AML-193 (cell line): ENCODE measurements at regions not wholly inside any gene's neighbourhood (a gene's known extent, or its start where the extent isn't known, plus 50 kb on each side); places are given as distances from the start of the nearest gene placed in this dataset.

Experiments used
- DNase-seq, 2 experiments: peaks; one replicate each; lab custom pipeline; 2025; lab: John Stamatoyannopoulos, UW

DNA sequence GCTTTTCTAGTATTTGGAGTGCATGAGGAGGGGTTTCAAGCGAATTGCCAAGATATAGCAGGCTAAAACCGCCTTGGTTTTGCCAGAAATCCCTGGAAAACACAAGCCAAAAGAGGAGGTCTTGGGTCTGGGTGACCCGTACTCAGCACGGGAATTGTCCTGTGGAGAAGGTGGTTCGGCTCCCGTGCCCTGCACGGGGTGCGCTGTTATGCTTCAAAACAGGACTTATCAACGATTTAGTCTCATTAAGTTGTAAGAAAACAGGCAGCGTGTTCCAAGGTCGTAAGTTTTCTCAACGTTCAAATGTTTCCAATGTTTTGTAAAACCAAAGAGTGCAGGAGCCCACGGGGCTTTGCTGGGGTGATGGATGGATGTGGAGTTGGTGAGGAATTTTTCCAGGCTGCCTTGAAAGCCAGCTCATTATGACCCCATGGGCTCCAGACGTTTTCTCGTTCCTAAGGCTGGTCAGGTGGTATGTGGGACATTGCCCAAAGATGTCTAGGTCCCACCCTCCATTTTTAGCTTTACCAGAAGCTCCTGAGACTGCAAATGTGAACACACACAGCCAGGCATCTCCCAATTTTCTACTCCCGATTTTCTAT is 75.4 kb upstream of the CLDN14 start:
- DNase-seq, result no peak

DNA sequence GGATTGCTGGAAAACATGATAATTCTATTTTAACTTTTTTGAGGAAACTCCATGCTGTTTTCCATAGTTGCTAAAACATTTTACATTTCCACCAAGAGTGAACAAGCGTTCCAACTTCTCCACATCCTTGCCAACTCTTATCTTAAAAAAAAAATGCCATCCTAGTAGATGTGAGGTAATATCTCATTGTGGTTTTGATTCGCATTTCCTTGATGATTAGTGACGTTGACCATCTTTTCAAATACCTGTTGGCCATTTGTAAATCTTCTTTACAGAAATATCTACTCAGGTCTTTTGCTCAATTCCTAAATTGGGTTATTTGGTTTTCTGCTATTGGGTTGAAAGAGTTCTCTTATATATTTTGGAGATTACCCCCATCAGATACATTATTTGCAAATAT is 77.4 kb upstream of the CLDN14 start:
- DNase-seq, result no peak

DNA sequence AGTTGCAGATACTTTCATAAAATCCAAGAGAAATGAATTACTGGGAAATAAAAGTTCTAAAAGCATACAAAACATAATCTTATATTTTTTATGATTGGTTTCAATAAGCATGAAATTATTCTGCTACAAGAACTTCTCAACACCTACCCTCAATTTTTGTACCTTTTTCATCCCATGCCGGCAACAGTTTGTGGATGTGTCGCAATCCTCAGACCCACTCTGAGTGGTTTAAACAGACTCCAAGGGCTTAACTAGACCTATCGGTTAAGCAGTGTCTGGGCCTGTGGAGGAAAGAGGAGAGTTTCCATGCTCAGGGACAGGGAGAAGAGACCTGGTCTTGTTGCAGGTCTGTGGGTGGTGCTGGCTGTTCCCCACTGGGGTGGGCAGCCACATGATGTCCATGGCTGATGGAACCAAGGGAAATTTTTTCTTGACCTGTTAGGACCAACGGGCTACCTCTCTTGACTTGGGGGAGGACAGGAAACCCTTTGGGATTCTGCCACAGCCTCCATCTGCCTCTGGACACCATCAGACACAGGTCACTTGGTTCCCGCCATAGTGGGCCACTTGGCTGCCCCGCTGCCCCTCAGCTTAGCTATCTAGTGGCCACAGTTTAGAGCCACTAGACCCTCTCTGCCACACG is 81.1 kb upstream of the CLDN14 start:
- DNase-seq, result no peak

DNA sequence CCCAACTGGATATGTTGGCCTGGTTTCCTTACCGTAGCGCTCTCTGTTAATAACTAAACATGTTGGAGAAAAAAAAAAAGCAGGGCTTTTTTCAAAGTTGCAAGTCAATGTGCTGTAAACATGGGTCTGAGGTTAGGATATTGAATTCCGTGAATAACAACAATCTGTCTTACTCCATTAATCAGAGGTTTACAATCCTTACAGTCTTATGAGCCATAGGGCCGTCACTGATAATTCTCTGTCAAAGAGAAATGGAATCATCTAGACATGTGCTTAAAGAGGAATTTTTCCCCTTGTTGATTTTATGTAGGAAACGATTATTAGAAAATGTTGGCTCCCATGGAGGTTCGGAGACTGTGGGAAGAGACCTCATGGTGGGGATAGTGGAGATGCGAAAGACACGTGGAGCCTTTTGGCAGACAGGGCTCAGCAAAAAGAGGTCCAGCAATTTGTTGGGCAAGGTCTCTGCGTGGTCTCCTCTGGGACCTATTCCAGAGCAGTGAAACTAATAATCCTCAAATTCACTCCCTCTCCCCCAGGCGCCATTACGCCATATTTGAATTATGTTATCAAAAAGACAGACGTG is 83.5 kb upstream of the CLDN14 start:
- no peak for DNase-seq

DNA sequence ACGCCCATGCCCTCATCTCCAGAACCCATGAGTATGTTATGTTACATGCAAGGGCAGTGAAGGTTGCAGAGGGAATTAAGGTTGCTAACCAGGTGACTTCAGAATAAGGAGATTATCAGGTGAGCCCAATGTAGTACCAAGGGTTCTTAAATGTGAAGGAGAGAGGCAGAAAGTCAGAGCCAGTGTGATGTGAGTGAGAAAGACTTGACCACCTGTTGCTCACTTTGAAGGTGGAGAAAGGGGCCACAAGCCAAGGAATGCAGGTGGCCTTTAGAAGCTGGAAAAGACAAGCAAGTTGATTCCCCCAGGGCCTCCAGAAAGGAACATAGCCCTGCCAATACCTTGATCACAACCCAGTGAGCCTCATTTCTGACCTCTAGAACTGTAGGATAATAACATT is 84.7 kb upstream of the CLDN14 start:
- DNase-seq, result no peak

DNA sequence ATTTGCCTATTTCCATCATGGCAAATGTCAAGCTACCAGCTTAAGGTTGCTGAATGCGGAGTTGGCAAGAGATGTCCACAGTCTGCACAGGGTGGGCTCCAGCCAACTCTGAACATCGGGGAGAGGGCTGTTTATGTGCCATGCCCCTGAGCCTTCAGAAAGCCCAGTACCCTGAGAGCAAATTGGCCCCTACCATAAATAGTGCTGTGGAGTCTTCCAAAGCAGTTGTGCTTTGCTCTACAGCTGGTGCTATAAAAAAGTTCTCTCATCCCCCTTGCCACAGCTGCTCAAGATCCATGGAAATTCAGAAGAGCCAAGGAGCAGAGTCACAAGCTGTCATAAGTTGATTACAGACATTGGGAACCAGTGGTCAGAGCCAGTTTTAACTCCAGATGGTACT is 85.6 kb upstream of the CLDN14 start:
- no peak for DNase-seq

DNA sequence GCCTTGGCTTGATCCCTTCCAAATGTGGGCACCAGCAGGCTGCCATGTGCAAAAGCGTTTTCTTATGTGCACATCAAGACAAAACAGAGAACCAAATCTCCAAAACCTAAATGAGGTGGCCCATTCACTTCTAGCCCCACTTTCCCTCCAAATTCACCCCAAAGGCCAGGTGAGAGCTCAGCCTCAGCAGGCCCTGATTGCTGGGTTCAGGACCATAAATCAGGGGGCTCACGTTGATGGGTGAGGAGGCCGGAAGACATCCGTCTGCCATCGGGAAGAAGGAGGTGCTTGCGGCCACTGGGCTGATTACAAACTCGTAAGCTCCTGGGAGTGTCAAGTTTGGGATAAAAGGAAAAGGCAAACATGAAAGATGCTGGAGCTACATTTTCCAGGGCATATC is 86.7 kb upstream of the CLDN14 start:
- no peak for DNase-seq

DNA sequence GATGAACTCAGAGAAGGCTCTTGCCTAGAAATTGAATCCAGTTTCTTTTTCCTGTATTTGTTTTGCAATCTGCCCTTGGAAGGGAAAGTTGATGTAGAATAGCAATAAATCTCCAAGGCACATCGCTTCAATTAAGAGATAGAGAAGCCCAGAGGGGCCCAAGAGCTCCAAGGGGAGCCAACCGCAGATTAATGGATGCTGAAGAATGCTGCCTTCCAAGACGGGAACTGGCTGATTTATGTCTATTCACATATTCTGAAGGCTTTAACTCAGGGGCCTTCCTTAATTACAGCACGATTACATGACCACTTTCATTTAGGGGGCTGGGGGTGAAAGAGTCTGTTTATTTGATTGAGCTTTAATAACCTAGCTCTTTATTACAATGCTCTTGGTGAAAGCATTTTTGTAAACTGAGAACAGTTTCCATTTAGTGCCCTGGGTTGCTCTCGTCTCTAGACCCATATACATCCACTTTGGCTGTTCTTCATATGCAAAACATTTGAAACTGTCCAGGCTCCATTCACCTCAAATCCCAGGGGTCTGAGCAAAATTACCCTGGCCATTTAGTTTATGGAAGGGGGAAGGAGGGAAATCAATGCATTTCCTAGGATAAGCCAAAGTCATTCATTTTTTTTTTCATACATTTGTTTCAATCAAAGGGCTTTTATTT is 87.4 kb upstream of the CLDN14 start:
- no peak for DNase-seq

DNA sequence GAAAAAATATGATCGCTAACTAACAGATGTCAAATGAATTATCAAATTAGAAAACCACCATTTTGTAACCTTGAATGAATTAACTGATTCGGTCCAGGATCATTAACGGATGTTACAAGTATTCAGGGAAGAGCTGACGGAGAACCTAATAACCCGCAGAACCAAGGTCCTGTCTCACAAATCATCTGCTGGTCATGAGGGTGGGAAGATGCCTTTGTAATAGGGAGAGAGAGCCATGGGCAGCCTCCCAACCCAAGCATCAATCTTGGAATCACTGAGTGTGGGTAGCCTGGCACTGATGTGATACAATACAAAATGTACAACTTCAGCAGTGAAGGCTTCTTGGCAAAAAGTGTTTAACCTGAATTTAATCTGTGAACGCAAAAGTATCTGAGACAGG is 89.6 kb upstream of the CLDN14 start:
- DNase-seq, result no peak

DNA sequence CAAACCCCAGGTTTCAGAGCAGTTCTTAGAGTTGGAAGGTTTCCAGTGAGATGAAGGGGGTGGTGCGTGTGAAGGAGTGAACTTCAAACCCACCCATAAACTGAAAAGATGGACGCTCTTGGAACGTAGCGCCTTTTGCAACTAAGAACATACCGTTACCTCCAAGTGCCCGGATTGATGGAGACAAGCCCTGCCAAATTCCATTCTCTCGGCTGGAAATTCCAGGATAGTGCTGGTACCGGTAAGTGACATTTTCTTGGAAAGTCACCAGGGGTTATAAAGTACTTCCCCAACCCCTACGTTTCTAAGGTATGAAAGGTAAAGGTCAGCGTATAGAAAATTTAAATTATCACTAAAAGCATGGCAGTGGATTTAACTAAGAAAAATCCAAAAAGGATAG is 91.6 kb upstream of the CLDN14 start:
- no peak for DNase-seq

DNA sequence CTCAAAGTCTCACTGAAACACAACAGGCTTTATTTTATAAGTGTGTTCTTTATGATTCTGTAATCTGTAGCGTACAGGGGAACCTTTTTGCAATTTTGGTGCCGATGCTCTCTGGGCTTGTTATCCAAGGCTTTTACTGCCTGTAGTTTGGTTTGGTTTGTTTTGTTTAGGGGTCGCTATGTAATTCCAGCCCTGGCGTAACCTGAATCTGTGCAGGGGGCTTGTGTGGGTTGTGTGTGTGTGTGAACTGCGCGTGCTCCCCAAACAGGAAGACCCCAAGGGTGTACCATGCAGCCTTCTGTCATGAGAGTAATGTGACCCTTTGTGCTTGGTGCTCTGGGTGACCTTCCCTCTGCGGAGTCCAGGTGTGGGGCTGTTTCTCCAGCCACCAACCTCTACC is 92.1 kb upstream of the CLDN14 start:
- no peak for DNase-seq

DNA sequence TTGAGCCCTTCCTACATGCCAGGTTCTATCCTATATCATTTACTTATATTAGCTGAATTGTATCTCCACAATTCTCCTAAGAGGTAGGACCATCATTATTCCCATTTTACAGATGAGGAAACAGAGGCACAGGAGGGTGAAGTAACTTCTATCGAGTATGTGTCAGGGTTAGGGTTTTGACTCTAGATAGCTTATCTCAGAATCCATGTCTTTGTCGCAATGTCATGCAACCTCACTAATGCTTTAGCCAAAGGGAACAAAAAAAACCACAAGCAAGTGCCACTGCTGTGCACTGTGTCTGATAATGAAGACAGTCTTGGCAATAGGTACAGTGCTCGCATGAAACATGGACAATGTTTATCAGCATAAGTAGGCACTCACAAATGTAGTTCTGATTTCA is 95.4 kb upstream of the CLDN14 start:
- DNase-seq, result no peak

DNA sequence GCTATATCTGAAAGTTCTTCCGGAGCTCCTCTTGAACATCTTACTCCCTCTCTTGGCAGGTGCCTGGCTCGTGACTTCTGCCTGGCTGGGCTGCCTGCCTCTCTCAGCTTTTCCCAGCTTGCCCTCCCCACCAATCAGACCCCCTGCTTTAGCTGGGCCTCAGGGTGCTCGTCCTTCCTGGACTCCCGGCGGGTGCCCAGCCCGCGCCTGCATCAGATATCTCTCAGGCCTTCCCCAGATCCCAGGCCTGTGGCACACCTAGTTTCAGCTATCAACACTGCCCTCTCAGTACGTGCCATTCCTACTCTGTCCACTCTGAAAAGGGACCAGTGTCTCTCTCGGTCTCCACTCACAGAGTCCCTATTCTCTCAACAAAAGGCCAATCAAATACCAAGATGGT is 96.5 kb upstream of the CLDN14 start:
- DNase-seq, result no peak

DNA sequence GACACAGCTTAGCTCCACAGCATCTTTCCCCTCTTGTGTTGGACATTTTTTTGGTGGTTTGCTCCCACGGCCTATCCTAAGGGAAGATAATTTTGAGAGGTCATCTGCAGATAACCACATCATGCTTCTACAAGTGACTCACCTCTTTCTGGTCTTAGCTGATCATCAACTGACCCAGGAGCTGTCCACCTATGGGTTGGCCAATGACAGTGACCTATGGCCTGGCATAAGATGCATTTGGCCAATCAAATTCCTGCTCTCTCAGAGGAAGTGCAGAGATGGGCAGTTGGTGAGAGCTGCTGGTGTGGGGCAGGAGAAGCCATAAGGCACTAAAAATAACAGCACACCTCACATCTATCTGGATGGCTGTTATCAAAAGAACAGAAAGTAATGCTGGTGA is 100.0 kb upstream of the CLDN14 start:
- DNase-seq, result no peak

DNA sequence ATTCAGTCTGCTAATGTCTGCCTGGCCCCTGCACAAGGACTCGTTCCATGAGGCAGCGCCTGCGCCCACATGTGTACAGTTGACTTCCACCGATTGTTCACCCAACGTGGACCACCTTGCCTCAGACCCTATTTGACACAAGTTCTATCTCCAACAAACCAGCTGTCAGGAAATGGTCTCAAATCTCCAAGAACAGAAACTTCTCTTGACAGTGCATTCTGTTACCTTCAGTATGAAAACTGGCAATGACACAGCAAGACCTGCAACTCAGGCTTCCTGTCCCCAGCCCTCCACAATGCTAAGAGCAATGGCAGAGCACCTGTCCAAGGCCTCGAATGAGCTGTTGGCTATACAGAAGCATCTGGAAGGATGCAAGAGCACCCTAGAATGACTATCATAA is 102.3 kb upstream of the CLDN14 start:
- DNase-seq, result no peak

DNA sequence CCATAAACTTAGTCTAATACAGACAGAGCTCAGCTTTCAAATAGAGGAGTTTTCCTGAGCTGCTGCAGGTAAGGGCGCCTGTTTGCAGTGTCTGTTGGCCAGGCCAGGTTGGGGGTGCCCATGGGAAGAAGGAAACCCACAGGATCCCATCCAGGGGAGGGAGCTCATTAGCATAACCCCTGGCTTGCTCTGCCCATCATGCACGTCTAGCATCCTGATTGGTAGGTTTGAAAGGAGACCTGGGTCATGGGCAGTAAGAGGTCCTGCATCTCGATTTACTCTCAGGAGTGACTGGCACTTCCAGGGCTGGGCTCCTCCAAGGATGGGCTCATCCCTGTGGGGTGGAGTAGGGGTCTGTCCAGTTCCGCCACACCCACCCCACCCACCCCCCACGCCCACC is 103.7 kb upstream of the CLDN14 start:
- no peak for DNase-seq

DNA sequence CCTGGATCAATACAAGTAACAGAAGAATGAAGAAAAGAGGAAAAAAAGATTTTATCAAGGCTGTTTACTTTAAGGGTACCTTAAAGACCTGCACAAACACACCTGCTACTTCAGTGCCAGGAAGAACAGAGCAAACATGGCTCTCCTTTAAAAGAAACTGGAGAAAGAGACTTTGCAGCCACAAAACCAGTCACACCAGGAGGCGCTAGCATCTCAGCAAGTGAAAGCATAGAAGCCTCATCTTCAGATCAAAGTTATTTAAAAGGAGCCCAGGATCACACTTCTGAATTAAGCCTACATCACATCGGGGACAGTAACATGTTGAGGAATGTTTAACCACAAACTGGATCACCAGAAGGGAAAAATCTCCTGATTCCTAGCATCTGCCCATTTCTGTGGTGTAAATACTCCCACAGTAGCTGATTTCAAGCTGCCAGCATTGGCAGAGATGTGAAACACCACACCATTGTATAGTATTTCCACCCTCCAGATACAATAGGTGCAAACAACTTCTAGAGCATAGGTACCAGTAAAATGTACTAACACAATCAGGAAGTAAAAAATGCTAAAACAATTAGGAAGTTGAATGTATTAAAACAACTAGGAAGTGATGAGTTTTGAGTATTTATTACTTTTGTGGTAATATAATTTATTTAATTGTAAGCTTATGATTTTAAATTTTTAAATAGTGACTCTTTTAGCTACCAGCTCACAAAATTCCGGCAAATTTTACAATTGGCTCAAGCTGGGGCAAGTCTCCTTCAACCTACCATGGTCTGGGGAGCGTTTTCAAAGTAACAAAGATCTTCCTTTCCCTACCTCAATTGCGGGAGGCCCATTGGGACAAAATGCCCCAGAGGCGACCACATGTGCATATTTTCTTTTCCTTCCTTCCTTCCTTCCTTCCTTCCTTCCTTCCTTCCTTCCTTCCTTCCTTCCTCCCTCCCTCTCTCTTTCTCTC is 105.3 kb upstream of the CLDN14 start:
- peak in 1 of 2 experiments; percentile 0 for DNase-seq

DNA sequence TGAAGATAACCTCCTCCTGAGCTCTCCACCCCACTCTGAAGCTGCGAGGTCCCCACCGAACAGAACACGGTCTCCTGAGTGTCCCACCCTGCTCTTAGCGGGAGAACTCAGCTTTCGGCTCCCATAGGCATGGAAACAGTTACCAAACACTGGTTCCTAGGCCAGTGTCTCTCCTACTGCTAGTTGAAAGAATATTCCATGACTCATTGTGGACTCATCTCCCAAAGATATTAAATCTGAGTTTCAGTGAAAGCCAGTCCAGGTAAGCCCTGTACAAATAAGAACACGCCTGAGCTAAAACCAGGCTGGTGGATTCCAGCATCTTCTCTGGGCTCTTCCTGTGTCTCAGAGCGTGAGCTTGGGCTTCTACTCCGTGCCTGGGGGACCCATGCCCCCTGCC is 107.5 kb upstream of the CLDN14 start:
- DNase-seq, result no peak

DNA sequence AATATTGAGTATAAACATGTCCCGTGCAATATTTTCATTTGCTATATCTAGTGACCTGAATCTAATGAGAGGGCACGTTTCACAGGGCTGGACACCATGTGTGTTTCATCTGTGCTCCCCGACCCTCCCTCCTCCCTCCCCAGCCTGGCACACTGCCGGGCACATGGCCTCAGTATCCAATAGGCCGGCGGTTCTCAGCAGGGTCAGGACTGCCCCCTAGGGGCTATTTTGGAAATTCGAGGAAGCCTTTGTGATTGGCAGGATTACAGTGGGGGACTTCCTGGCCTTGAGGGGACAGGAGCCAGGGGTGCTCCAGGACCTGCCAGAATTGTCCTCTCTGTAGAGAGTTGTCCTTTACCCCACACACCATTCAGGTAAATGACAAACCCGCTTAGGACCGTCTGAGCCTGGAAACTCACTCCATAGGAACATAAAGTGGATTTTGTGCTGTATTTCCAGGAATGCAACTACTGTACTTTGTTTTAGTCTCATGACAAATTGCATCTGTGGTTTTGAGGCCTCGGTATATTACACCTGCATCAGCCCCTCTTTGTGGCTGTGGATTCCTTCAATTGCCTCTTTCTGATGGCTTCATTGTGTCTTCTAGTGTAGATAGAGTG is 109.5 kb upstream of the SIM2 start:
- peak; percentile 2 to 4 for DNase-seq

DNA sequence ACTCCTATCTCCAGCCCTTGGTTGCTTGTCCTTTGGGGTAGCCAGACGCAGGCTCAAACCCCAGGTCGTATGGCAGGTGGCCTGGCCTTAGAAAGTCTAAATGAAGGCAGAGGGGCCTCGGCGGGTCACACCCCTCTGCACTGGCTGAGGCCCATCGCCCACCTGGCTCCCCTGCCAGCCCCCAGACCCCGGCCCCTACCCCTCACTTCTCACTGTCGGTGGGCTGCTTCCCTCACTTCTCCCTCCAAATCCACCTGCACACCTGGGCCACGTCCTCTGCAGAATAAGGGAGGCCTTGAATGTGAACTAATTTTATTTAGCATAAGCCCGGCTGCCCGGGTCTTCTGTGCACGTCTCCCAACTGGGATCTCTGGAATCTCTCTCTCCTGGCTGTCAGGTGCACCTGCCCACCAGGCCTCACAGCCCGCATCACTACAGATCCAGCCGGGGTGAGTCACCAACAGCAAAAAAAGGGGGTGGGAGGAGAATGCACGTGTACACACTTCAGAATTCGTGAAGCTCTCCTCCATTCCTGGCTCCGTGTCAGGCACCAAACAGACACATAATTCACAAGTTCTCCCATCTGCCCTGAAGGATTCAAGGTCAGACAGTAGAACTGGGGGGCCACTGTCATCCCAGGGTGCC is 107.5 kb upstream of the SIM2 start:
- DNase-seq, result no peak

DNA sequence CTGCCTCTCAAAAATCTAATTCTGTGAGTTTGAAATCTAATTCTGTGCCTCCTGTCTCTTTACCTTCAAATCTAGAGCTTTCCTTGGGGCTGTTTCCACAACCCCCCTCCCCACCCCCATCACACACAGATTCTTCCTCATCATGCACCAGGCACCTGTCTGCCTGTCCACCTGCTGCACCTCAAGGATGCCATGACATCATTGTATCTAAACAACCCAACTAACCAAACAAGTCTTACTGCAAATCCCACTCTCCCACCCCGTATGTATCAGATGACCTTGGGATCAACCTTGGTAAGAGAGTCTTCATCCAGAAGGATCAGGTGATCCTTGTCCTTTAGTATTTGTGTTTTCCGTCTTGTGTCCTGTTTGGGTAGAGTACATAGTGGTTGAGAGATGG is 102.7 kb upstream of the SIM2 start:
- DNase-seq, result no peak
